ENCODE measurements at regions not wholly inside any gene's neighbourhood (a gene's known extent, or its start where the extent isn't known, plus 50 kb on each side); places are given as distances from the start of the nearest gene placed in this dataset.

DNA sequence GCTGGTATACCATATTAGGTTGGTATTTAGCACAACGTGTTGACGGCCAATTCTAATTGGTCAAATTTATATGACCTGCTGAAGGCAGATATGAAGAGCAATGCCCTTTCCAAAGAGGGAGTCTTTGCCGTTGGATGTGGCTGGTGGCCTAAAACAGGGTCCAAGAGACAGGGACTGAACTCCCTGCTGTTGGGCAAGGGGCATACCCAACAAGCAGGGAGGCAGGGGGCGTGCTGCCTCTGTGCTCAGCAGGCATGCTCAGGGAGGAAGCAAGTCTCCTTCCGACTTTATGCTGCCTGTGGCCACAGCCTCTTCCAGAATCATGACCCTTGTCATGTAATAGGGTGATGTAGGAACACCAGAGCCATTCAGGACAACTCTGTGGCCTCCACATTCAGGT is 167.7 kb upstream of the NPVF start:
- ATAC-seq (no peak), DNase-seq (no peak)

DNA sequence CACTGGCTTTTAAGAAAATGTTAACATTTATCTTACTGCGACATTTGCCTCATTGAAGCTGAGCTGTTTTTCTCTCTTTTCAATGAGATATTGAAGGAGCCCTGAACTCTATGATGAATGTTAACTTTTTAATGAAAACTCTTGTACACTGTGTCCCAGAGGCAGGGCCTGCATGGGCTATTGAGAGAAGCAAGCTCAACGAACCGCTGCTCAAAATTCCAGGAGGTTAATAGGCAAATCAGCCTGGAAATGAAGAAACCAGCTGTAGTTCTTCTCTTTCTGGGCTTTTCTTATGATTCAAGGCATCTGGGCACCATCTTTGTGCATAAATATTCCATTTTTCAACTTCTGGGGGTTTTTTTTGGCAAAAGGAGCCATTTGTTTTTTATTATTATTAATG is 168.4 kb upstream of the NPVF start:
- no peak for ATAC-seq
- no peak for DNase-seq

DNA sequence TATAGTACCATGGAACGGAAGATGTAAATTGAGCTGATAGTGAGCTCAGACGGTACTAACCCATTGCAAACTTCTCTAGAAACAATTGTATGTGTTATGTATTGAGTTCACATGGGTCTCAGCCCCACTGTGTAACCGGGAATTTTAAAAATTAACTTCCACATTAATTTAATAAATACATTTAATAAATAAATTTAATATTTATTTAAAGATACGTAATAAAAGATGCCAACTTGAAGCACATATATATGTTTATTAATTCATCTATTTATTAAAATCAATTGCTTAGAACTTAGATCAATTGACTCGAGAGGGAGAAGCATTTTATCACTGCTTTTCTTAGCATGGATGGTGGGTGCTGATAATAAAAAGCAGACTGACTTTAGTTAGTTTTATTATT is 170.1 kb upstream of the NPVF start:
- no peak for ATAC-seq
- DNase-seq = no peak

DNA sequence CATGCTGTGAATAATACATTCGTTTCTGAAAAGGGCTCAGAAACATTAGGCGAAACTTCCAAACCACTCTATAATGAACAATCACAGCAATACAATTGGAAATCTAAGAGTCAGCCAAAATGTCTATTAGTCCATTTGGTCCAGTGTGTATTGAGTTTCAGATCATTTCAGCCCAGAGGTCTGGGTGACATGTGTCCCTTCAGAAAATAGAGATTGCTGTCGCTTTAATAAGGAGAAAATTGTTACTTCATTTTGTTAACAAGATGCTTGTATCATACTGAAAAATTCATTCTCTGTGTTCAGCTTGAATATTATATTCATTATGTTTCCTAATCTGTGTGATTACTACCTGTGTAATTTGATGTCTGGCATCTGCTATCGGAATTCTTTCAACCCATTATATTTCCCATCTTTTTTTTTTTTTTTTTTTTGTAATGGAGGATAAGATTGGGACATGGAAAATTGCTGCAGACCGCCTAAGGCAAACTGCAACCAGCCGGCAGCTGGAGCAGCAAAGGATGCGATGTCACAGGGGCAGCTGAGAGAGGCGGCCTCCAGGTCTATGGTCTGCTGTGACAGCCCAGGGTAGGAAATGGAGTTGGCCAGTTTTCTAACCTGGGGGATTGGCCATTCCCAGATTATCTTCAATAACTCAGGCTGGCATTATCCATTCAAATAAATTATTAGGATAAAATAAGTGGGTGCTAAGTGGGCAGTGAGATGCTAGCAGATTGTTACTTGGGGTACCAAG is 170.9 kb upstream of the NPVF start:
- DNase-seq = no peak
- ATAC-seq = no peak

GRCh38 chr7:25402532-25402931 is 174.2 kb upstream of the NPVF start:
- no peak for DNase-seq
- no peak for ATAC-seq

GRCh38 chr7:25405736-25406135 is 177.4 kb upstream of the NPVF start:
- DNase-seq = no peak
- no peak for ATAC-seq

- ATAC-seq (peak; percentile 52), DNase-seq (no peak)
Measured at GRCh38 chr7:25407053-25407452, 178.8 kb upstream of the NPVF start.

GRCh38 chr7:25408012-25408687 is 179.9 kb upstream of the NPVF start:
- ATAC-seq = no peak
- DNase-seq = no peak

- no peak for ATAC-seq
Measured at GRCh38 chr7:25408876-25409275, 180.6 kb upstream of the NPVF start.

GRCh38 chr7:25409897-25410636 is 181.8 kb upstream of the NPVF start:
- ATAC-seq (no peak), DNase-seq (no peak)

More at GRCh38 chr7:25408876-25409275, 180.6 kb upstream of the NPVF start:
- DNase-seq = no peak

GRCh38 chr7:25420771-25421170 is 192.5 kb upstream of the NPVF start:
- no peak for ATAC-seq
- no peak for DNase-seq

GRCh38 chr7:25424113-25424512 is 195.8 kb upstream of the NPVF start:
- no peak for DNase-seq
- no peak for ATAC-seq

DNA sequence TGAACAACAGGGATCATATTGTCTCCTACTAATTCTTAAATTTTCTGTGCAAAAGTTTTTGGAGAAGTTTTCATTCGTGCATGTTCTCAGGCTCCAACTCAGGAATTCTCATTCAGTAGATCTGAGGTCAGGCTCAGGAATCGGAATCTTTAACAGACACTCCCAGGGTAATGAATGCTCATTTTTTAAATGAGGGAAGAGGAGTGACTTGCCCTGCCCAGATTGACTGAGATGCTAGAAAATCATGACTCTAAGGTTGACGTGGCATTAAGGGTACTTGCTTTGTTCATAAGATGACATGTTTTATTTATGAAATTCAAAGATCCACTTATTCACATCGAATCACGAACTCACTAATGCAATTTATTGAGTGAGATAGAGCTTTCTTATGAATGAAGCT is 196.6 kb upstream of the NPVF start:
- no peak for DNase-seq
- no peak for ATAC-seq

GRCh38 chr7:25427721-25428120 is 199.4 kb upstream of the NPVF start:
- ATAC-seq (no peak), DNase-seq (no peak)

- DNase-seq (no peak), ATAC-seq (no peak)
Measured at GRCh38 chr7:25429731-25430130, 201.4 kb upstream of the NPVF start.

- DNase-seq (no peak), ATAC-seq (no peak)
Measured at GRCh38 chr7:25430200-25430931, 202.1 kb upstream of the NPVF start.

- no peak for ATAC-seq
Measured at GRCh38 chr7:25431956-25432450, 203.7 kb upstream of the NPVF start.

GRCh38 chr7:25432807-25433206 is 204.5 kb upstream of the NPVF start:
- ATAC-seq (no peak), DNase-seq (no peak)

More at GRCh38 chr7:25431956-25432450, 203.7 kb upstream of the NPVF start:
- no peak for DNase-seq

DNA sequence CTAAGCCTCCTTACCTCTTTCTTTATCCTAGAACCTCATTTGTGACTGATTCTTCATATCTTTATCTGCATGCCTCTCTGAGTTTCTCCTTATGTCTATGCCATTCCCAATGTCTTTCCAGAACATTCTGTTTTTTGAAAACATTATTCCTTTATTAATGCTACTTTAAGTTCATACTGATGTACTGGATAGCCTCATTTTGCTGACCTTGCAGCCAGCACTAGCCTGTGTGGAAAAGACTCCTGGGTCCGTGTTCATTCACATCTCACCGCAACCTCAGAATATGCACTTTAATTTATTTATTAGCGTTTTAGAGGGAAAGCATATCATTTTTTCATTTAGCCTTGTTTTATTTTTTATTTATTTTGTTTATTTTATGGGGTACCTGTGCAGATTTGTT is 208.1 kb upstream of the NPVF start:
- DNase-seq (no peak), ATAC-seq (no peak)

- ATAC-seq (no peak), DNase-seq (no peak)
Measured at GRCh38 chr7:25437308-25437707, 209.0 kb upstream of the NPVF start.

DNA sequence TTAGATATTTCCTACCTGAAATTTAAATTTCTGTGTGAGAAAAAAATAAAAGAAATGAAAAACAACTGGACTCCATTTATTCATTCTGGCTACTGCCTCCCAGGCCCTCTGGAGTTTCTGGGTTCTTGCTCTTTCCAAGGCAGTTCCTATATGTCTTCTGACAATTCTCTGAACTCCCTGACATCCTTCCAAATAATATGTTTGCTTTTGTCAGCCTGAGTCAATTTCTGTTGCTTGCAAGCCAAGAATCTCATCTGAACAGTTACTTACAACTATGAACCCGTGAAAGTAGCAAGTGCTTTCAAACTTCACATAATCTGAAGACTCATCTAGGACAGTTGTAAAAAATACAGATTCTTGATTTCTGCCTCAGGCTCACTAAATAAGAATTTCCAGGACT is 216.7 kb upstream of the NPVF start:
- ATAC-seq = no peak
- no peak for DNase-seq

DNA sequence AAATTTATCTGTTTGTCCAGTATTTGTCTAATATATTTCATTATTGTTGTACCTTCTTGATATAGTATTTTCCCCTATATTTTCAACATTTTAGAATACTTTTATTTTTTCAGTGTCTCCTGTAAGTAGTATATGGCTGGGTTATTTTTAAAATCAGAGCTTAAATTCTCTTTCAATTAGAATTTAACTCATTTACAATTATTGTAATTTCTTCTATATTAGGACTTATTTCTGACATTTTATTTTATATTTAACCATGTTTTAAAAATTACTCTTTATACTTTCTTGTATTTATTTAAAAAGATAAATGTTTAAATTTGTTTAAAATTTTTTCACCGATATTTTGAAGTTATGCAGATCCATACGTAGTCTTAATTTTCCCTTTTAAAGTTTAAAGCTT is 220.0 kb upstream of the NPVF start:
- ATAC-seq = no peak

More for the DNA sequence above, 220.0 kb upstream of the NPVF start:
- no peak for DNase-seq
